H7 (cell line): ENCODE measurements at regions not wholly inside any gene's neighbourhood (a gene's known extent, or its start where the extent isn't known, plus 50 kb on each side); places are given as distances from the start of the nearest gene placed in this dataset.
"Not testable (repeated sequence)": the region's sequence is repeated elsewhere in the genome, so short reads cannot be mapped to it uniquely, and the experiment has no call there.

ENCODE experiments used
- DNase-seq: peaks from one replicate; pipeline ENCODE4 v3.0.0; 2012
- H3K27me3 ChIP-seq: 2 replicates; pipeline ENCODE4 v1.6.0; 2011; ENCODE audit warnings: mild to moderate bottlenecking, low read length; ENCODE audit not compliant: control insufficient read depth, insufficient read depth
- H3K36me3 ChIP-seq: replicated peaks from 2 replicates; pipeline ENCODE4 v1.5.1; 2011; ENCODE audit warnings: low read length; ENCODE audit not compliant: control insufficient read depth, insufficient read depth
- H3K4me3 ChIP-seq: 2 replicates; pipeline ENCODE4 v1.5.1; 2011; ENCODE audit warnings: low read depth, mild to moderate bottlenecking, control low read depth, low read length, moderate library complexity; ENCODE audit not compliant: insufficient read depth

DNA sequence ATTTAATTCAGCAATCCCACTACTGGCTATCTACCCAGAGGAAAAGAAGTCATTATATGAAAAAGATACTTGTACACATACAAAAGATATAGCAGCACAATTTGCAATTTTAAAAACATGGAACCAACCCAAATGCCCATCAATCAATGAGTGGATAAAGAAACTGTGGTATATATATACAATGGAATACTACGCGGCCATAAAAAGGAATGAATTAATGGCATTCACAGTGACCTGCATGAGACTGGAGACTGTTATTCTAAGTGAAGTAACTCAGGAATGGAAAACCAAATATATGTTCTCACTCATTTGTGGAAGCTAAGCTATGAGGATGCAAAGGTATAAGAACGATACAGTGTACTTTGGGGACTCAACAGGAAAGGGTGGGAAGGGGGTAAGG lies 102.8 kb upstream of the KCNMA1 start:
- H3K4me3 ChIP-seq, H3K27me3 ChIP-seq, H3K36me3 ChIP-seq, DNase-seq: not testable (repeated sequence)

DNA sequence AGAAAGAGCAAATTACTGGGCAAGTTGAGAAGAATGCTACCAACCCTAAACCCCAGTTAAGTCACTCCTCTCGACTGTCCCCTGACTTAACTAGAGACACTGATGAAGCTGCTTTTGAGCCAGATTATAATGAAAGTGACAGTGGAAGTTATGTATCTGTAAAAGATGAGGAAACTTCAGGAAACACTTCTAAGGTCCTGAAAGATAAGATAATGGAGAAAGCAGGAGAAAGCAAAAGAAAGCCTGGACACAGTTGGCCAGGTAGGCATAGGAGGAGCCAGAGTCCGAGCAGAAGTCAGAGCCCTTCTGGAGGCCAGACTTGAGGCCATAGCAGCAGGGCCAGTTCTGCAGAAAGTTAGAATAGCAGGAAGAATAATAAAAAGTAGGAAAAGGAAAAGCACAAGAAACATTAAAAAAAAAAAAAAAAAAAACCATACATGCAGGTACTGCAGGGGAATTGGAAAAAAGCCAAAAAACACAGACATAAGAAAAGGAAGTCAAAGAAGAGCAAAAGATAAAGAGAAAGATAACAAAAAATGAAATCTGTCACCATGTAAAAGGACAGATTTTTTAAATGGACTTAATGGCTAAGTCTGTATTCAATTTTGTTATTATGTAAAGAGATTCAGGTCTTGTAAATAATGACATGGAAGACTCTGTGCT lies 101.0 kb upstream of the KCNMA1 start:
- Histone ChIP-seq H3K27me3 (no peaks in the 10 kb centered on the region), H3K4me3 (no peak overlapping the region), H3K36me3 (no peaks in the 10 kb centered on the region)
- no peak for DNase-seq

DNA sequence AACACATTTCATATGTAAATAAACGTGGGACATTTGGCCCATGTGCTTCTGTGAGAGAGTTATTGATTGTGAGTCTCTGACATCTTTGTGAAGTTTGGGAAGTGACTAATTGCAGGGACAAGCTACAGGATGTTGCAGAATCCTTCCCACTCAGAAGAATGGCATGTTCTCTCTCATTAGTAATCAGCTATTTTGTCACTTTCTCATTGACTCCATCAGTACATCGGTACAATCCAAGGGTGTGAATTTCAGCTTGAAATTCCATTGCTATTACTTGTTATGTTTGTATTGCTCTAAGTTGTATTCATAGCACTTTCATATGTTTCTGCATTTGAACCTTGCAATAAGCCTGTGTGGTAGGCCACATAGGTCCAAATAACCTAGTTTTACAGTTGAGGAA lies 100.0 kb upstream of the KCNMA1 start:
- Histone ChIP-seq H3K36me3 (no peaks in the 10 kb centered on the region), H3K27me3 (no peaks in the 10 kb centered on the region), H3K4me3 (no peak overlapping the region)
- no peak for DNase-seq

DNA sequence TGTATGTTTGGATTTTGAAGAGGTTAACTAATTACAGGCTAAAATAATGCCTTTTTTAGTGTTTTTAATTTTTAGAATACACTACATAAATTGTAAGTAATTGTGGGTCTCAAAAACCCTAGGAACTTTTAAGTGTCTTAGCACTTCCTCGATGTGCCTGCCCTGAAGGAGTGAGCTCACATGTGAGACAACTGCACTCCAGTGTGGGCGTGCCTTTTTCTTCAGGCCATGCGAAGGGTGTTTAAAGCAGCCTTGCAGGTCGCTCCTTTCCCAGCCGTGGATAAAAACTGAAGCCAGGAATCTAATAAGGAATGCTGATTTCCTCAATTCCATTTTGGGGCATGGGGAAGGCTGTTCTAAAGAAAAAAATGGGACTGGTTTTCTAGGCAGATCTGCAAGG lies 97.5 kb upstream of the KCNMA1 start:
- H3K4me3 ChIP-seq, H3K36me3 ChIP-seq, DNase-seq, H3K27me3 ChIP-seq: not testable (repeated sequence)

DNA sequence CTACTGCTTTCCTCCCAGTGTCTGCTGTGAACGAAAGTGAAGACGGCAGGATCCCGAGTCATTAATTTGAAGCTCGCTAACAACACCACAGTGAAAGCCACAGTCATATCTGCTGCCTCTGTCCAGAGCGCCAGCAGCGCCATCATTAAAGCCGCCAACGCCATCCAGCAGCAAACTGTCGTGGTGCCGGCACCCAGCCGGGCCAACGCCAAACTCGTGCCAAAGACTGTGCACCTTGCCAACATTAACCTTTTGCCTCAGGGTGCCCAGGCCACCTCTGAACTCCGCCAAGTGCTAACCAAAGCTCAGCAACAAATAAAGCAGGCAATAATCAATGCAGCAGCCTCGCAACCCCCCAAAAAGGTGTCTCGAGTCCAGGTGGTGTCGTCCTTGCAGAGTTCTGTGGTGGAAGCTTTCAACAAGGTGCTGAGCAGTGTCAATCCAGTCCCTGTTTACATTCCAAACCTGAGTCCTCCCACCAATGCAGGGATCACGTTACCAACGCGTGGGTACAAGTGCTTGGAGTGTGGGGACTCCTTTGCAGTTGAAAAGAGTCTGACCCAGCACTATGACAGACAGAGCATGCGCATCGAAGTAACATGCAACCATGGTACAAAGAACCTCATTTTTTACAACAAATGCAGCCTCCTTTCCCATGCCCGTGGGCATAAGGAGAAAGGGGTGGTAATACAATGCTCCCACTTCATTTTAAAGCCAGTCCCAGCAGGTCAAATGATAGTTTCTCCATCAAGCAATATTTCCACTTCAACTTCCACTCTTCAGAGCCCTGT lies 94.8 kb upstream of the KCNMA1 start:
- Histone ChIP-seq H3K27me3 (no peaks in the 10 kb centered on the region), H3K36me3 (no peaks in the 10 kb centered on the region), H3K4me3 (no peak overlapping the region)
- DNase-seq, result no peak

DNA sequence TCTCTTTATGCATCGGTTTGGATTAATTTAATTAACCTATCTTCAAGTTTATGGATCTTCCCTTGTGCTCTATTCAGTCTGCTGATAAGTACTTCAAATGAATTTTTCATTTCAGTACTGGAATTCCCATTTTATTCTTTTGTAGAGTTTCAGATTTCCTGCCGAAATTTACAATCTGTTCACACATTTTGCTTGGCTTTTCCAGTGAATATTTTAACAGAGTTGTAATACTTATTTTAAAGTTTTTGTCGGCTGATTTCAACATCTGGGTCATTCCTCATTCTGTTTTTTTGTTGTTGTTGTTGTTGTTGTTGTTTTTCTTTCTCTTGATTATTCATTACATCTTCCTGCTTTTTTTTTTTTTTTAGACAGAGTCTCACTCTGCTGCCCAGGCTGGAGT lies 89.9 kb upstream of the KCNMA1 start:
- H3K4me3 ChIP-seq, result no peak overlapping the region
- no peaks in the 10 kb centered on the region for H3K36me3 ChIP-seq
- DNase-seq, result no peak
- no peaks in the 10 kb centered on the region for H3K27me3 ChIP-seq

DNA sequence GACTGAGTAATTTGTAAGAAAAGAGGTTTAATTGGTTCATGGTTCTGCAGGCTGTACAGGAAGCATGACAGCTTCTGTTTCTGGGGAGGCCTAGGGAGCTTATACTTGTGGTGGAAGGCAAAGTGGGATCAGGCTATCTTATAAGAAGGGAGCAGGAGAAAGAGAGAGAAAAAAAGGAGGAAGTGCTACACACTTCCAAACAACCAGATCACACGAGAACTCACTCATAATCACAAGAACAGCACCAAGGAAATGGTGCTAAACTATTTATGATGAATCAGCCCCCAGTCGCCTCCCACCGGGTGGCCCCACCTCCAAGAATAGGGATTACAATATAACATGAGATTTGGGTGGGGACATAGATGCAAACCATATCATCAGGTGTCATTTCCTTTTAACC lies 89.1 kb upstream of the KCNMA1 start:
- Histone ChIP-seq H3K27me3 (no peaks in the 10 kb centered on the region), H3K4me3 (no peak overlapping the region), H3K36me3 (no peaks in the 10 kb centered on the region)
- no peak for DNase-seq

DNA sequence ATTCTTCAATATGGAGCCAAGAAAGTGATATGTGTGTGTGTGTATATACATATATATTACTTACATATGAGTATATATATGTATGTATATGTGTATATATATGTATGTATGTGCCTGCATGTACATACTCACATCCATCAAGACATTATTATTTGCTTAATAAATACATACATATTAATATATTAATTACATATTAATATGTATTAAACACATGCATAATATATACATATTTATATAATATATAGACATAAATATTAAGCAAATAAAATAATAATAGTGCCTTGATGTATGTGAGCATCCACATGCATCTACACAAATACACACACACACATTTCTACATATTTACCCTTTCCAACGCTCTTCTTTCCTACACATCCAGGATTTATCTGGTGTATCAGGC lies 88.7 kb upstream of the KCNMA1 start:
- Histone ChIP-seq H3K36me3 (no peaks in the 10 kb centered on the region), H3K27me3 (no peaks in the 10 kb centered on the region), H3K4me3 (no peak overlapping the region)
- DNase-seq, result no peak

DNA sequence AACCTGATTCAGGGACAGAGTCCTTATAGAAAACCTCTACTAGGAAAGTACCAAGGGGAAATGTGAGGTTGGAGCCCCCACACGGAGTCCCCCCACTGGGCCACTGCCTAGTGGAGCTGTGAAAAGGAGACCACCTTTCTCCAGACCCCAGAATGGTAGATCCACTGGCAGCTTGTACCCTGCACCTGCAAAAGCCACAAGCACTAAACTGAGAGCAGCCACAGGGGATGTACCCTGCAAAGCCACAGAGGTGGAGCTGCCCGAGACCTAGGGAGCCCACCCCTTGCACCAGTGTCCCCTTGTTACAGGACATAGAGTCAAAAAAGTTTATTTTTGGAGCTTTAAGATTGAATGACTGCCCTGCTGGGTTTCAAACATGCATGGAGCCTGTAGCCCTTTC lies 87.2 kb upstream of the KCNMA1 start:
- Histone ChIP-seq H3K4me3 (no peak overlapping the region), H3K27me3 (no peaks in the 10 kb centered on the region), H3K36me3 (no peaks in the 10 kb centered on the region)
- DNase-seq, result no peak

DNA sequence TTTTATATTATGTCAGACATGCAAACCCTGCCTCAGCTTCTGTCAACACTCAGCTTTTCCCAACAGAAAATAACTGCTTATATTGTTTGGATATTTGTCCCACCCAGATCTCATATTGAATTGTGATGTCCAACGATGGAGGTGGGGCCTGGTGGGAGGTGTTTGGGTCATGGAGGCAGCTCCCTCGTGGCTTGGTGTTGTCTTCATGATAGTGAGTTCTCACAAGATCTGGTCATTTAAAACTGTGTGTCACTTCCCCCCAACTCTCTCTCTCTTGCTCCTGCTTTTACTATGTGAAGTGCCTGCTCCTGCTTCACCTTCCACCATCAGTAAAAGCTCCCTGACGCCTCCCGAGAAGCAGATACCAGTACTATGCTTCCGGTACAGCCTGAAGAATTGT lies 85.8 kb upstream of the KCNMA1 start:
- Histone ChIP-seq H3K4me3 (no peak overlapping the region), H3K36me3 (no peaks in the 10 kb centered on the region), H3K27me3 (no peaks in the 10 kb centered on the region)
- DNase-seq, result no peak

DNA sequence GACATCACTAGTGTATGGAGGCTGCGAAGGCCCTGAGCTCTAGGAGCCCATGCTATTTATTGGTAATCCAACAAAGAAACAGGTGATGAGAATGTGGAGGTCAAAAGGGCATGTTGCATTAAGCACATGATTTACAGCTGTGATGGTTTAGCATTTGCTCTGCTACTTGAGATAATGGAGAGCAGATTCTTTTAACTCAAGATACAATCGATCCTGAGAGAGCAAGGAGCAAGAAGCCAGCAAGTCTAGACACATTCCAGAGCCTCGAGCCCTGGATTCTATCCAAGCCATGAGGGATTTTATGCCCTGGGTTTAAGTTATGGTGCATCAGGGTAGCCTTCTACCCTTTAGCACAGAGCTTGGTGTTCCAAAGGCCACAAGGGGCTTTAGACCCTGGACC lies 85.3 kb upstream of the KCNMA1 start:
- H3K4me3 ChIP-seq, DNase-seq: not testable (repeated sequence)

DNA sequence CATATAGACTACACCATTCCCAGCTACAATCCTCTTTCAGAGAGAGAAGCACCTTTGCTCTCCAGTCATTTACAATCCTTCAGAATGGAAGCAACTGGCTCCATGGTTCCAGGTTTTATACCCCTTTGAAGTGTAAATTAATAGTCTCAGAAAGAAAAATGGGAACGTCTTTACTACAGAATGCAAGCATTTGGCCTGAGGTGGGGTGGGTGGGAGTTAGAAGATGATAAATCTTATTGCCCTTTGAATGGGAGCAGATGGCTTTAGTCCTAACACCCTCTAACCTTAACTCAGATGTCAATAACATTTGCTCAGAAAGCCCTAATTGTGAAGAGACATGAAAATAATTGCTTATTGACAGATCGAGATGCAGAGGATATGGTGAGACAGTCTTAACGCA lies 84.2 kb upstream of the KCNMA1 start:
- Histone ChIP-seq H3K27me3 (no peaks in the 10 kb centered on the region), H3K4me3 (no peak overlapping the region), H3K36me3 (no peaks in the 10 kb centered on the region)
- no peak for DNase-seq

More for the DNA sequence above, 85.3 kb upstream of the KCNMA1 start:
- H3K36me3 ChIP-seq, H3K27me3 ChIP-seq: not testable (repeated sequence)

DNA sequence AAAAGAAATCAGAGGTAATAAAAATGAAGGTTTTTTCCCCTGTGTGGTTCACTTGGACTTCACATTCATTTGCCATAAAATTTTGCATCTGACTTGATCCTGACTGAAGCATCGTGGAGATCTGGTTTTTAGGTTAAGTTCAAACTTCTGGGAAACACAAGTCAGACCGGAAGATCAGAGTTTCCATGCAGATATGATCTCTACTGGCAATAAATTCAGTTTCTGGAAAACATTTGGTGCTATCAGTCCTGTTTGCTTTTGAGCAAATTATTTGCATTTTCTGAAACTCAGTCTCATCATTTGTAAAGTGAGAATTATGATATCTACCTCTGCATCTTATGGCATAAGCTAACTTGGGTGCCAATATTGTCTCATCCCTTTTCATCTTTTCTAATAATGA lies 81.3 kb upstream of the KCNMA1 start:
- Histone ChIP-seq H3K27me3 (no peaks in the 10 kb centered on the region), H3K36me3 (no peaks in the 10 kb centered on the region), H3K4me3 (no peak overlapping the region)
- DNase-seq, result no peak

DNA sequence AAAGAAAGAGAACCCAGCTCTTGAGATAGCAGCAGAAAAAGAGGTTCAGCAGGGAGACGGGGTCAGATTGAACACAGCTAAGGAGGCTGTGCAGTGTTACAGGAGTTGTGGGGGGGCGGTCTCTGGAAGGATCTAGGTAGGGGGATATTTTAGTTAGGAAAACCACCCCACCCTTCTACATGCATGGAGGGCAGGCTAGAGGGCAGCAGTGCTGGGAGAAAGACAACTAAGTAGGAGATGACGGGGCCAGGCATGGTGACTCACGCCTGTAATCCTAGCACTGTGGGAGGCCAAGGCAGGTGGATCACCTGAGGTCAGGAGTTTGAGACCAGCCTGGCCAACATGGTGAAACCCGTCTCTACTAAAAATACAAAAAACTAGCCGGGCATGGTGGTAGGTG lies 80.7 kb upstream of the KCNMA1 start:
- DNase-seq, H3K36me3 ChIP-seq, H3K27me3 ChIP-seq, H3K4me3 ChIP-seq: not testable (repeated sequence)

DNA sequence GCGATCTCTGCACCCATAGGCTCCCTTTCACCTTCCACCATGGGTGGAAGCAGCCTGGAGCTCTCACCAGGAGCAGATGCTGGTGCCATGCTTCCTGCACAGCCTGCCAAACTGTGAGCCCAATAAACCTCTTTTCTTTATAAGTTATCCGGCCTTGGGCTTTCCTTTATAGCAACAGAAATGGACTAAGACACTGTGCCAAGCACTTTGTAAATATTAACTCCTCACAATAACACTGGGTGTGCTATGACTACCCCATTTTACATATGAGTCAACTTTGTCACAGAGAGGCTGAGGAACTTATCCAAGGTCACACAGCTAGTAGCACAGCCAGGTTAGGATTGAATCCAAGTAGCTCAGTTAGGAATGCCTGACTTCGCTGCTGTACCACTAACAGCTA lies 79.7 kb upstream of the KCNMA1 start:
- DNase-seq, result no peak
- no peaks in the 10 kb centered on the region for H3K36me3 ChIP-seq
- H3K27me3 ChIP-seq, result no peaks in the 10 kb centered on the region
- H3K4me3 ChIP-seq, result no peak overlapping the region
